SK-N-SH treated with all-trans-retinoic acid at 6 μM for 48 hours (cell line): ENCODE measurements at regions not wholly inside any gene's neighbourhood (a gene's known extent, or its start where the extent isn't known, plus 50 kb on each side); places are given as distances from the start of the nearest gene placed in this dataset.

Source experiments
- ATAC-seq: fragments of 200-7000 bp; cut with Tn5 transposase; 3 replicates; pipeline ENCODE4 v1.9.1; 2020; ENCODE audit warnings: mild to moderate bottlenecking, moderate library complexity
- ARNTL ChIP-seq: fragments of 450-650 bp; formaldehyde crosslinking; IDR thresholded peaks from 2 replicates; pipeline ENCODE4 v1.5.0; 2020; ENCODE audit warnings: low read depth, mild to moderate bottlenecking, moderate library complexity, borderline replicate concordance
- CSDC2 ChIP-seq: fragments of 250-450 bp; sonication (Bioruptor Pico); IDR thresholded peaks from 2 replicates; pipeline ENCODE4 v1.5.0; 2020; ENCODE audit warnings: mild to moderate bottlenecking, moderate library complexity
- CSRNP3 ChIP-seq: fragments of 250-450 bp; sonication (Bioruptor Pico); IDR thresholded peaks from 2 replicates; pipeline ENCODE4 v1.5.1; 2021; ENCODE audit warnings: mild to moderate bottlenecking, moderate library complexity
- ESRRG ChIP-seq: fragments of 250-450 bp; sonication (Bioruptor Pico); IDR thresholded peaks from 2 replicates; pipeline ENCODE4 v1.6.1; 2021; ENCODE audit warnings: mild to moderate bottlenecking
- GLIS3 ChIP-seq: fragments of 250-450 bp; sonication (Bioruptor Pico); IDR thresholded peaks from 2 replicates; pipeline ENCODE4 v1.5.0; 2020; ENCODE audit warnings: mild to moderate bottlenecking, moderate library complexity
- ISL1 ChIP-seq: fragments of 250-450 bp; sonication (Bioruptor Pico); IDR thresholded peaks from 2 replicates; pipeline ENCODE4 v2.1.2; 2022; ENCODE audit warnings: mild to moderate bottlenecking, moderate library complexity
- OSR1 ChIP-seq: fragments of 250-450 bp; sonication (Bioruptor Pico); IDR thresholded peaks from 2 replicates; pipeline ENCODE4 v1.8.0; 2022; ENCODE audit warnings: moderate library complexity, mild to moderate bottlenecking, inconsistent platforms
- POU6F1 ChIP-seq: fragments of 250-450 bp; sonication (Bioruptor Pico); IDR thresholded peaks from 2 replicates; pipeline ENCODE4 v1.8.0; 2021; ENCODE audit warnings: low read depth, mild to moderate bottlenecking, moderate library complexity, borderline replicate concordance
- PPARA ChIP-seq: fragments of 250-450 bp; sonication (Bioruptor Pico); IDR thresholded peaks from 2 replicates; pipeline ENCODE4 v1.5.0; 2020; ENCODE audit warnings: mild to moderate bottlenecking, borderline replicate concordance
- SNAI2 ChIP-seq: fragments of 250-450 bp; sonication (Bioruptor Pico); IDR thresholded peaks from 2 replicates; pipeline ENCODE4 v1.5.0; 2020; ENCODE audit warnings: mild to moderate bottlenecking, moderate library complexity
- TCF4 ChIP-seq: fragments of 250-450 bp; sonication (Bioruptor Pico); IDR thresholded peaks from 2 replicates; pipeline ENCODE4 v1.8.0; 2021; ENCODE audit warnings: mild to moderate bottlenecking, moderate library complexity, borderline replicate concordance
- TOX ChIP-seq: fragments of 250-450 bp; sonication (Bioruptor Pico); IDR thresholded peaks from 2 replicates; pipeline ENCODE4 v1.8.0; 2021; ENCODE audit warnings: mild to moderate bottlenecking, moderate library complexity, borderline replicate concordance
- TSHZ2 ChIP-seq: fragments of 250-450 bp; sonication (Bioruptor Pico); IDR thresholded peaks from 2 replicates; pipeline ENCODE4 v1.5.0; 2020; ENCODE audit warnings: mild to moderate bottlenecking, moderate library complexity
- ZC3H10 ChIP-seq: fragments of 250-450 bp; sonication (Bioruptor Pico); IDR thresholded peaks from 2 replicates; pipeline ENCODE4 v1.5.1; 2021; ENCODE audit warnings: mild to moderate bottlenecking, moderate library complexity
- ZFP3 ChIP-seq: fragments of 250-450 bp; sonication (Bioruptor Pico); IDR thresholded peaks from 2 replicates; pipeline ENCODE4 v1.5.0; 2020; ENCODE audit warnings: mild to moderate bottlenecking, moderate library complexity
- ZFP30 ChIP-seq: fragments of 450-650 bp; formaldehyde crosslinking; IDR thresholded peaks from 2 replicates; pipeline ENCODE4 v1.5.0; 2022; ENCODE audit warnings: mild to moderate bottlenecking, moderate library complexity
- ZNF565 ChIP-seq: fragments of 450-650 bp; formaldehyde crosslinking; conservative IDR thresholded peaks from 2 replicates; pipeline ENCODE4 v1.5.0; 2020; ENCODE audit warnings: low read depth, mild to moderate bottlenecking, moderate library complexity
- ZNF70 ChIP-seq: fragments of 450-650 bp; formaldehyde crosslinking; IDR thresholded peaks from 2 replicates; pipeline ENCODE4 v1.5.0; 2020; ENCODE audit warnings: mild to moderate bottlenecking, moderate library complexity
- ZNF8 ChIP-seq: fragments of 450-650 bp; formaldehyde crosslinking; IDR thresholded peaks from 2 replicates; pipeline ENCODE4 v1.5.0; 2020; ENCODE audit warnings: mild to moderate bottlenecking, moderate library complexity
- TF ChIP-seq, protein P1 (sequence below): fragments of 250-450 bp; sonication (Bioruptor Pico); IDR thresholded peaks from 2 replicates; pipeline ENCODE4 v1.8.0; 2020; ENCODE audit warnings: mild to moderate bottlenecking, moderate library complexity, borderline replicate concordance

- TF ChIP-seq POU6F1 (CRISPR knock-in tag), result no peak
- TF ChIP-seq ZNF565 (CRISPR knock-in tag), result no peak
- no peak for TF ChIP-seq ESRRG (CRISPR knock-in tag)
- no peak for ATAC-seq
Observed at GRCh38 chr4:13793020-13793710, 165.6 kb upstream of the BOD1L1 start.

DNA sequence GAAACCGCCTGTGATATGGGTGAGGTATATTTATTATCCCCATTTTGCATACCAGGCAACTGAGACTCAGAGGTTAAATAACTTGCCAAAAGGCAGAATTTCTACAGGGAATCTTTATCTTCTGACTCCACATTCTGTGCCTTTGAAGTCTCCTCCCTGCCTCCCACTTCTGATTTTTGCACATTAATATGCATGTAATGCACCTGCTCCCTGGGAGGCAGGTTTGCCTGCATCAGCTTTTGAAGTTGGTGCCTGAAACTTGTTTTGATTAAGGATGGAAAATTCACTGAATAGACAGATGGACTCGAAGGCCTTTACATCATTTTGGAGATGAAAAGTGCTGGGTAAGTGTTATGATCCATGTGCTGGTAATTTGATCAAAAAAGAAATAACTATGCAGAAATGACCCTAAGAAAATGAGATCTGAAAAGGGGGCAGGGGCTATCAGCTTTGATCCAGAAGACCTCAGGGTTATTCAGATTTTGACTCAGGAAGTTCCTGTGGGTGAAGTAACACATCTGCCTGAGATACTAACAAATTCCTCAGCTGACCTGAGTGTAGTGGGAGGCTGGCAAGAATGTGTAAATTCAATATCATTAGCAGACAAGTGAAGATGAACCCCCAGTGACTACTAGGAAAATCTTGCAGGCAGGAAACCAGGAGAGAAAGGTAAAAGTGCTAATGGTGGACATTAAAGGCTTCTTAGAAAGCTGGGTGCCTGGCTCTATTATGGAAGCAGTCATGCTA is 167.5 kb upstream of the BOD1L1 start:
- ATAC-seq, result no peak
- TF ChIP-seq ZNF565 (CRISPR knock-in tag) (no peak), ARNTL (CRISPR knock-in tag) (no peak)

GRCh38 chr4:13797061-13797460 is 169.5 kb upstream of the BOD1L1 start:
- ATAC-seq, result no peak
- TF ChIP-seq ESRRG (CRISPR knock-in tag) (no peak), TOX (no peak), TSHZ2 (no peak), OSR1 (no peak), ZFP30 (CRISPR knock-in tag) (no peak), TCF4 (CRISPR knock-in tag) (no peak), SNAI2 (CRISPR knock-in tag) (no peak), ZNF70 (CRISPR knock-in tag) (no peak), ZNF565 (CRISPR knock-in tag) (no peak), ZFP3 (CRISPR knock-in tag) (no peak), POU6F1 (CRISPR knock-in tag) (no peak), CSDC2 (CRISPR knock-in tag) (no peak), CSRNP3 (no peak), ZC3H10 (no peak), GLIS3 (CRISPR knock-in tag) (no peak), ARNTL (CRISPR knock-in tag) (no peak), ISL1 (no peak), ZNF8 (CRISPR knock-in tag) (no peak), PPARA (no peak)
- TF ChIP-seq, protein P1, sequence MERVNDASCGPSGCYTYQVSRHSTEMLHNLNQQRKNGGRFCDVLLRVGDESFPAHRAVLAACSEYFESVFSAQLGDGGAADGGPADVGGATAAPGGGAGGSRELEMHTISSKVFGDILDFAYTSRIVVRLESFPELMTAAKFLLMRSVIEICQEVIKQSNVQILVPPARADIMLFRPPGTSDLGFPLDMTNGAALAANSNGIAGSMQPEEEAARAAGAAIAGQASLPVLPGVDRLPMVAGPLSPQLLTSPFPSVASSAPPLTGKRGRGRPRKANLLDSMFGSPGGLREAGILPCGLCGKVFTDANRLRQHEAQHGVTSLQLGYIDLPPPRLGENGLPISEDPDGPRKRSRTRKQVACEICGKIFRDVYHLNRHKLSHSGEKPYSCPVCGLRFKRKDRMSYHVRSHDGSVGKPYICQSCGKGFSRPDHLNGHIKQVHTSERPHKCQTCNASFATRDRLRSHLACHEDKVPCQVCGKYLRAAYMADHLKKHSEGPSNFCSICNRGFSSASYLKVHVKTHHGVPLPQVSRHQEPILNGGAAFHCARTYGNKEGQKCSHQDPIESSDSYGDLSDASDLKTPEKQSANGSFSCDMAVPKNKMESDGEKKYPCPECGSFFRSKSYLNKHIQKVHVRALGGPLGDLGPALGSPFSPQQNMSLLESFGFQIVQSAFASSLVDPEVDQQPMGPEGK, result no peak
